ENCODE measurements at regions not wholly inside any gene's neighbourhood (a gene's known extent, or its start where the extent isn't known, plus 50 kb on each side); places are given as distances from the start of the nearest gene placed in this dataset.

DNA sequence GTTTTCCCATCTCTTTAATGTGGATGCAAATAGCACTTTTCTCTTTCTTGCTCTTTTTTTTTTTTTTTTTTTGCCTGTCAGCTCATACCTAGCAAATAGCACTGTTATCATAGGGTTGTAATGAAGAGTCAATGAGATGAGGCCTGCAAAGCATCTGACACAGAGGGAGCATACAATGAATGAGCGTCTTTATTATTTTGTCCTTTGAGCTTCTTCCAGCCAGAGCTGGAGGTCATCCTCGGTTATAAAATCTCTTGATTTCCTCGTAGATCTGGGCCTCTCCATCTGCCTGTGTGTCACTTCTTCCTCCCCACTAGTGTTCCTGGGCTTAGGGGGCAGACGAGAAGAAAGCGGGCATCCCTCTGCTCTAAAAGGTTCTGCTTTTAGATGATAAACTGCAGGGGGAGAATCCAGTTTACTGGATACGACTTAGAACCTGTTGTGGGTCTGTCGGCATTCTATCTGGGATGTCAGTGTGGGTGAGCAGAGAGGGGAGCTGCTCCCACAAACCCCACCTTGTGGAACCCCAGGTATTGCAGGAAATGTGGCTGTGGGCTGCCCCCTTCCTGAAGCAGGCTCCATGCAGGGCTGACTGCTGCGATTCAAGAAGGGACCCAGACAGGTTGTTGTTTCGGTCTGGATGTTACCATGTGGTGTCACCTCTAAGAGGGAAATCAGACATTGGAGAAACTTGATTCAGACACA lies 135.8 kb upstream of the GPR26 start:
- TF ChIP-seq RNF2 (IDR thresholded peaks at IDR 0.05; ENCODE audit: borderline replicate concordance, low read depth) (no peak), ELK1 (IDR thresholded peaks at IDR 0.05; ENCODE audit: low read depth, low read length) (no peak)
- TF ChIP-seq, protein P1, sequence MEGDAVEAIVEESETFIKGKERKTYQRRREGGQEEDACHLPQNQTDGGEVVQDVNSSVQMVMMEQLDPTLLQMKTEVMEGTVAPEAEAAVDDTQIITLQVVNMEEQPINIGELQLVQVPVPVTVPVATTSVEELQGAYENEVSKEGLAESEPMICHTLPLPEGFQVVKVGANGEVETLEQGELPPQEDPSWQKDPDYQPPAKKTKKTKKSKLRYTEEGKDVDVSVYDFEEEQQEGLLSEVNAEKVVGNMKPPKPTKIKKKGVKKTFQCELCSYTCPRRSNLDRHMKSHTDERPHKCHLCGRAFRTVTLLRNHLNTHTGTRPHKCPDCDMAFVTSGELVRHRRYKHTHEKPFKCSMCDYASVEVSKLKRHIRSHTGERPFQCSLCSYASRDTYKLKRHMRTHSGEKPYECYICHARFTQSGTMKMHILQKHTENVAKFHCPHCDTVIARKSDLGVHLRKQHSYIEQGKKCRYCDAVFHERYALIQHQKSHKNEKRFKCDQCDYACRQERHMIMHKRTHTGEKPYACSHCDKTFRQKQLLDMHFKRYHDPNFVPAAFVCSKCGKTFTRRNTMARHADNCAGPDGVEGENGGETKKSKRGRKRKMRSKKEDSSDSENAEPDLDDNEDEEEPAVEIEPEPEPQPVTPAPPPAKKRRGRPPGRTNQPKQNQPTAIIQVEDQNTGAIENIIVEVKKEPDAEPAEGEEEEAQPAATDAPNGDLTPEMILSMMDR (IDR thresholded peaks at IDR 0.05): no peak
